Subcutaneous abdominal adipose tissue (tissue), 5 donors: ENCODE measurements at regions not wholly inside any gene's neighbourhood (a gene's known extent, or its start where the extent isn't known, plus 50 kb on each side); places are given as distances from the start of the nearest gene placed in this dataset.

Experiments used
- H3K27ac ChIP-seq: one replicate; pipeline ENCODE4 v1.7.0; 2013; ENCODE audit warnings: low read depth, mild to moderate bottlenecking, inconsistent platforms, low read length, moderate library complexity
- H3K27me3 ChIP-seq, 5 donors: one replicate each; pipeline ENCODE4 v1.7.0; 2013; ENCODE audit warnings: low read length in 5 of 5, inconsistent platforms in 1 of 5; ENCODE audit not compliant: control insufficient read depth in 5 of 5, insufficient read depth in 4 of 5
- H3K36me3 ChIP-seq, 5 donors: one replicate each; pipeline ENCODE4 v1.7.0; 2013; ENCODE audit warnings: low read length in 5 of 5; ENCODE audit not compliant: control insufficient read depth in 5 of 5, insufficient read depth in 5 of 5
- H3K4me1 ChIP-seq, 5 donors: one replicate each; pipeline ENCODE4 v1.7.0; 2013; ENCODE audit warnings: low read length in 5 of 5, mild to moderate bottlenecking in 3 of 5, moderate library complexity in 1 of 5; ENCODE audit not compliant: control insufficient read depth in 5 of 5, insufficient read depth in 5 of 5
- H3K4me3 ChIP-seq, 5 donors: one replicate each; pipeline ENCODE4 v1.7.0; 2013; ENCODE audit warnings: low read length in 5 of 5, low read depth in 1 of 5
- H3K9ac ChIP-seq, 5 donors: one replicate each; pipeline ENCODE4 v1.7.0; 2013; ENCODE audit warnings: low read length in 5 of 5, mild to moderate bottlenecking in 4 of 5, moderate library complexity in 3 of 5
- H3K9me3 ChIP-seq, 5 donors: one replicate each; pipeline ENCODE4 v1.7.0; 2013; ENCODE audit warnings: low read length in 5 of 5; ENCODE audit not compliant: control insufficient read depth in 5 of 5
- donor health status: healthy.
- donor health status: healthy.
- donor health status: healthy.
- donor health status: healthy.
- donor health status: healthy.

- Histone ChIP-seq H3K27me3 (no peaks in the 10 kb centered on the region), H3K4me3 (no peak overlapping the region), H3K4me1 (peaks cover 0 to 8% (median 0%) of the 10 kb centered on the region in 5 donors), H3K9me3 (no peaks in the 10 kb centered on the region), H3K9ac (no peak overlapping the region), H3K36me3 (no peaks in the 10 kb centered on the region), H3K27ac (no peak overlapping the region)
These were observed 50.2 kb upstream of the FAM174B start for GRCh38 chr15:92705764-92706163.

GRCh38 chr15:92706201-92706600 is 50.6 kb upstream of the FAM174B start:
- Histone ChIP-seq H3K27me3 (no peaks in the 10 kb centered on the region), H3K4me3 (no peak overlapping the region), H3K9me3 (no peaks in the 10 kb centered on the region), H3K36me3 (no peaks in the 10 kb centered on the region), H3K9ac (no peak overlapping the region), H3K4me1 (peaks cover 0 to 8% (median 0%) of the 10 kb centered on the region in 5 donors), H3K27ac (no peak overlapping the region)

- Histone ChIP-seq H3K36me3 (no peaks in the 10 kb centered on the region), H3K9me3 (no peaks in the 10 kb centered on the region), H3K27me3 (no peaks in the 10 kb centered on the region), H3K4me1 (peaks cover 0 to 8% (median 0%) of the 10 kb centered on the region in 5 donors), H3K9ac (no peak overlapping the region), H3K27ac (no peak overlapping the region), H3K4me3 (no peak overlapping the region)
These were observed 52.4 kb upstream of the FAM174B start for GRCh38 chr15:92707880-92708551.

GRCh38 chr15:92708635-92709034 is 53.1 kb upstream of the FAM174B start:
- no peaks in the 10 kb centered on the region for H3K36me3 ChIP-seq
- no peak overlapping the region for H3K4me3 ChIP-seq
- H3K27ac ChIP-seq = no peak overlapping the region
- H3K9ac ChIP-seq = no peak overlapping the region
- no peaks in the 10 kb centered on the region for H3K27me3 ChIP-seq
- H3K9me3 ChIP-seq = no peaks in the 10 kb centered on the region
- H3K4me1 ChIP-seq = peaks cover 0 to 8% (median 0%) of the 10 kb centered on the region in 5 donors

- Histone ChIP-seq H3K36me3 (no peaks in the 10 kb centered on the region), H3K27ac (no peak overlapping the region), H3K4me3 (no peak overlapping the region), H3K4me1 (peaks cover 0 to 12% (median 4%) of the 10 kb centered on the region in 5 donors), H3K9ac (no peak overlapping the region), H3K9me3 (no peaks in the 10 kb centered on the region), H3K27me3 (peaks cover 0 to 3% (median 0%) of the 10 kb centered on the region in 5 donors)
These were observed 53.7 kb upstream of the FAM174B start for GRCh38 chr15:92709110-92709790.

GRCh38 chr15:92711457-92711831 is 55.9 kb upstream of the FAM174B start:
- Histone ChIP-seq H3K27me3 (peaks cover 0 to 3% (median 0%) of the 10 kb centered on the region in 5 donors), H3K27ac (no peak overlapping the region), H3K4me3 (no peak overlapping the region), H3K9me3 (no peaks in the 10 kb centered on the region), H3K36me3 (no peaks in the 10 kb centered on the region), H3K4me1 (peaks cover 0 to 17% (median 9%) of the 10 kb centered on the region in 5 donors), H3K9ac (no peak overlapping the region)

- peak overlapping the region; percentile 66 to 75 (median 72) for H3K4me3 ChIP-seq
- no peaks in the 10 kb centered on the region for H3K36me3 ChIP-seq
- peaks cover 0 to 13% (median 12%) of the 10 kb centered on the region in 5 donors for H3K4me1 ChIP-seq
- peak overlapping the region in 4 of 5 donors; percentile 51 to 74 (median 57) for H3K9ac ChIP-seq
- H3K9me3 ChIP-seq = peaks cover 0 to 10% (median 8%) of the 10 kb centered on the region in 5 donors
- H3K27me3 ChIP-seq = peaks cover 0 to 3% (median 0%) of the 10 kb centered on the region in 5 donors
- H3K27ac ChIP-seq = no peak overlapping the region
These were observed 58.5 kb upstream of the FAM174B start for GRCh38 chr15:92714077-92714476.

GRCh38 chr15:92714477-92715401 is 59.2 kb upstream of the FAM174B start:
- Histone ChIP-seq H3K9ac (peak overlapping the region in 4 of 5 donors; percentile 51 to 74 (median 57)), H3K4me3 (peak overlapping the region; percentile 66 to 75 (median 72)), H3K27ac (no peak overlapping the region), H3K4me1 (peaks cover 0 to 12% (median 9%) of the 10 kb centered on the region in 5 donors), H3K27me3 (peaks cover 0 to 3% (median 0%) of the 10 kb centered on the region in 5 donors), H3K36me3 (no peaks in the 10 kb centered on the region), H3K9me3 (peaks cover 0 to 10% (median 8%) of the 10 kb centered on the region in 5 donors)

- H3K27me3 ChIP-seq = peaks cover 0 to 3% (median 0%) of the 10 kb centered on the region in 5 donors
- no peaks in the 10 kb centered on the region for H3K36me3 ChIP-seq
- peaks cover 0 to 12% (median 9%) of the 10 kb centered on the region in 5 donors for H3K4me1 ChIP-seq
- no peak overlapping the region for H3K4me3 ChIP-seq
- H3K9ac ChIP-seq = no peak overlapping the region
- no peak overlapping the region for H3K27ac ChIP-seq
- peaks cover 0 to 14% (median 8%) of the 10 kb centered on the region in 5 donors for H3K9me3 ChIP-seq
These were observed 60.2 kb upstream of the FAM174B start for GRCh38 chr15:92715758-92716157.
